Thyroid gland (tissue), 4 donors: ENCODE measurements at regions not wholly inside any gene's neighbourhood (a gene's known extent, or its start where the extent isn't known, plus 50 kb on each side); places are given as distances from the start of the nearest gene placed in this dataset.

Experiments used
- POLR2A ChIP-seq, 2 donors: fragments of 450-650 bp; IDR thresholded peaks; one replicate each; pipeline ENCODE4 v1.6.1; 2017; ENCODE audit warnings: antibody characterized with exemption in 2 of 2, mild to moderate bottlenecking in 2 of 2, moderate library complexity in 1 of 2
- TF ChIP-seq, protein P1 (sequence below), 6 experiments: fragments of 200-600 bp in 3 of 6; fragments of 450-650 bp in 3 of 6; sonication (generic) in 3 of 6; IDR thresholded peaks; one replicate each; pipeline ENCODE4 v1.5.1; 2016 to 2019; ENCODE audit warnings: antibody characterized with exemption in 6 of 6, mild to moderate bottlenecking in 2 of 6, inconsistent platforms in 1 of 6, moderate library complexity in 1 of 6

DNA sequence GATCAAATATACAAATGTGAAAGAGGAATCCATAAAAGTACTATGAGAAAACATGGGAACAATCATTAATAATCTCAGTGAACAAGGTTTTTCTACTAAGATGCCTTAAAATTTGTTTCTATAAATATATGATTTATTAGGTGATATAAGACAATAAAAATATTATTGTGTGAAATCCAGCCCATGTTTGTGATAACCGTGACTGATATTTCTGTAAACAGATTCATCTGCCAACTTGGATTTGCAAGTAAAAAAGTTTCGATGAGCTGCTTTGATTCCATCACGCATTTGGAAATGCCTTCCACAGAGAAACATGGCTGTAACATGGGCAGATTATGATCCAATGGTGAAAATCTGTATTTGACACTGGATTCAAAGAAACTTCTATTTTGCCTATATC lies 157.8 kb downstream of the NXPE2 start:
- TF ChIP-seq, protein P1, sequence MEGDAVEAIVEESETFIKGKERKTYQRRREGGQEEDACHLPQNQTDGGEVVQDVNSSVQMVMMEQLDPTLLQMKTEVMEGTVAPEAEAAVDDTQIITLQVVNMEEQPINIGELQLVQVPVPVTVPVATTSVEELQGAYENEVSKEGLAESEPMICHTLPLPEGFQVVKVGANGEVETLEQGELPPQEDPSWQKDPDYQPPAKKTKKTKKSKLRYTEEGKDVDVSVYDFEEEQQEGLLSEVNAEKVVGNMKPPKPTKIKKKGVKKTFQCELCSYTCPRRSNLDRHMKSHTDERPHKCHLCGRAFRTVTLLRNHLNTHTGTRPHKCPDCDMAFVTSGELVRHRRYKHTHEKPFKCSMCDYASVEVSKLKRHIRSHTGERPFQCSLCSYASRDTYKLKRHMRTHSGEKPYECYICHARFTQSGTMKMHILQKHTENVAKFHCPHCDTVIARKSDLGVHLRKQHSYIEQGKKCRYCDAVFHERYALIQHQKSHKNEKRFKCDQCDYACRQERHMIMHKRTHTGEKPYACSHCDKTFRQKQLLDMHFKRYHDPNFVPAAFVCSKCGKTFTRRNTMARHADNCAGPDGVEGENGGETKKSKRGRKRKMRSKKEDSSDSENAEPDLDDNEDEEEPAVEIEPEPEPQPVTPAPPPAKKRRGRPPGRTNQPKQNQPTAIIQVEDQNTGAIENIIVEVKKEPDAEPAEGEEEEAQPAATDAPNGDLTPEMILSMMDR (IDR thresholded peaks at IDR 0.05): no peak
- TF ChIP-seq POLR2A (IDR thresholded peaks at IDR 0.05): no peak
